Activated CD4-positive, alpha-beta T cell treated with anti-CD3 and anti-CD28 coated beads for 36 hours (primary cell): ENCODE measurements at regions not wholly inside any gene's neighbourhood (a gene's known extent, or its start where the extent isn't known, plus 50 kb on each side); places are given as distances from the start of the nearest gene placed in this dataset.

ENCODE experiments used
- ATAC-seq: fragments of 200-7000 bp; cut with Tn5 transposase; one replicate; pipeline ENCODE4 v1.10.0; 2021; ENCODE audit warnings: mild to moderate bottlenecking, moderate library complexity
- CTCF ChIA-PET: fragments of 350-600 bp; sonication (Branson Sonifier 250); formaldehyde crosslinking; loops from one replicate; lab custom pipeline; 2021; ENCODE audit warnings: antibody characterized with exemption; lab: Charles Lee
- POLR2A ChIA-PET: fragments of 350-600 bp; sonication (Branson Sonifier 250); formaldehyde crosslinking; loops from one replicate; lab custom pipeline; 2021; ENCODE audit warnings: antibody characterized with exemption, inconsistent platforms; lab: Charles Lee
- DNase-seq: peaks from one replicate; pipeline ENCODE4 v3.0.0-alpha.2; 2020
- H3K27ac Mint-ChIP-seq: one replicate; pipeline ENCODE4 v1.8.0; 2021; ENCODE audit warnings: mixed read lengths
- H3K27me3 Mint-ChIP-seq: one replicate; pipeline ENCODE4 v1.8.0; 2021; ENCODE audit warnings: mixed read lengths
- H3K36me3 Mint-ChIP-seq: one replicate; pipeline ENCODE4 v1.8.0; 2021; ENCODE audit warnings: low read depth, mixed read lengths
- H3K4me1 Mint-ChIP-seq: one replicate; pipeline ENCODE4 v1.8.0; 2021; ENCODE audit warnings: mixed read lengths
- H3K4me3 Mint-ChIP-seq: one replicate; pipeline ENCODE4 v1.8.0; 2021; ENCODE audit warnings: mild to moderate bottlenecking, moderate library complexity, mixed read lengths
- H3K9me3 Mint-ChIP-seq: one replicate; pipeline ENCODE4 v1.8.0; 2021; ENCODE audit warnings: low read depth, mixed read lengths
- intact Hi-C, 2 experiments: fragments of 100-400 bp; cut with DNase I in 1 of 2; cut with micrococcal nuclease in 1 of 2; formaldehyde crosslinking; loops; one replicate each; pipeline versions ENCODE4 v1.14.2 to v1.15.1; 2022 to 2024; cut with DNase I, micrococcal nuclease

DNA sequence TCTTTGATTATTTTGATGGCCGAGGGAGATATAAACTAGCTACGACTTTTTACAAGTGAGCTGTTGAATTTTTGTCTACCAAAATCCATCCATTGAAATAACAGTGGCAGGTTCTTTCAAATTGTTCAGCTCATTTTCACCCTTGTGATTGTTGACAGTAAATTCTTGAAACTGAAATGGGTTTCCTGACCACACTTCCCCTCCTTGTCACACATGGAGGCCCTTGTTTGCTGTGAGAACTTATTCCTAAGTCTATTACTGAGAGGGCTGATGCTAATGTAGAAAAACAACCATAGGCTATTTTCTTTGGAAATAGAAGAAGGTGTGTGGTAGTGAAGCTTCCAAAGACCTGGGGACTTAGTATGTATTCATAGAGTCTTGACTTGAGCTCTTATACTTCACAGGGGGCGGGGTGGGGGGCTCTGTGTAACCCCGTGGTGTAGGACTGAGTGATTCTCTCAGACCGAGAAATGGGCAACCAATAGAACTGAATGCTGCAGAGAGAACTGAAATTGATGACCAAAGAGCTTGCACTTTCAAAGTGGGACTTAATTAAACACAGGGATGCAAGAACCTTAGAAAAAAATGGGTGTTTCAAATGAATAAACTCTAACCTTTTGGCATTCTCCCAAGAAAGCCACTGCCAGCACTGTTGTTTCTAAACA lies 718.9 kb downstream of the CCSER2 start:
- Mint-ChIP-seq H3K4me3 (no peak overlapping the region), H3K36me3 (no peaks in the 10 kb centered on the region), H3K9me3 (no peaks in the 10 kb centered on the region), H3K4me1 (no peaks in the 10 kb centered on the region), H3K27me3 (no peaks in the 10 kb centered on the region), H3K27ac (no peak overlapping the region)
- ATAC-seq, result no peak
- ChIA-PET POLR2A (no interaction called here), CTCF (no interaction called here)
- no peak for DNase-seq
- intact Hi-C loops, result no loop called here

DNA sequence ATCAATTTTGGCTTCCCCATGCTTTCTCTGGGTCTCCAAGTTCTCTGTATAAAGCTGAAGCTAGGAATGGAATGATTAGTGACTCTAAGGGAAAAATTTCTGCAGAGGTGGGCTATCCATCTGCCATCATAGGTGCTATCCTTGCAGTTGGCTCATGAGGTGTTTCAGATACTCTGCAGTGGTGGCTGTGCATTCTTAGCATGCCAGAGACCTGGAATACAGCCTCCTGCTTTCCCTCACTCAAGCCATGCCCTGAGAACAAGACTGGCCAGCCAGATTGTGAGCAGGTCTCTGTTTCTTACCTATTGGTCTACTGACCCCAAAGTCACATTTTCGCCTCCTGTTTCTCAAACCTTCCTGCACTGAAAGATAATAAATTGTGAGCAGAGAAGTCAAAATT lies 719.6 kb downstream of the CCSER2 start:
- Mint-ChIP-seq H3K27me3 (no peaks in the 10 kb centered on the region), H3K4me1 (no peaks in the 10 kb centered on the region), H3K9me3 (no peaks in the 10 kb centered on the region), H3K4me3 (no peak overlapping the region), H3K36me3 (no peaks in the 10 kb centered on the region), H3K27ac (no peak overlapping the region)
- DNase-seq (no peak), ATAC-seq (no peak)
- CTCF ChIA-PET, result no interaction called here
- intact Hi-C loops, result no loop called here
- POLR2A ChIA-PET, result no interaction called here

DNA sequence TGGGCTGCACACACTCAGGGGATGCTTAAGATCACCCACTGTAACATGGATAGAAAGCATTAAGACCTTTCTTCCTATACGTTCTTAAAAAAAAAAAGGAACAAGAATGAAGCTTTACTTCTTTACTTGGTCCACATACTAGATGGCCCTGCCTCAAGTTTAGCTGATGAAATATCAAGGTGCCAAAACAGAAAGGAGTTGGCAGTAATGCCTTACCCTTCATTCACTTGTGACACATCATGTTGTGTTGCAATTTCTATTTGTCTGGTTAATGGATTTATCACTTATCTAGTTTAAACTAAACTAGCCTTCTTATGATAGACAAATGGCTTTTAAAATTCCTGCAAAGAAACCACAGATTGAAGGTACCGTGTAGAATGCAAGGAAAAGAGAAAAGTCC lies 720.3 kb downstream of the CCSER2 start:
- no peak overlapping the region for H3K4me3 Mint-ChIP-seq
- ATAC-seq (no peak), DNase-seq (no peak)
- no peaks in the 10 kb centered on the region for H3K27me3 Mint-ChIP-seq
- ChIA-PET POLR2A (no interaction called here), CTCF (no interaction called here)
- no peaks in the 10 kb centered on the region for H3K9me3 Mint-ChIP-seq
- H3K36me3 Mint-ChIP-seq, result no peaks in the 10 kb centered on the region
- no peaks in the 10 kb centered on the region for H3K4me1 Mint-ChIP-seq
- no peak overlapping the region for H3K27ac Mint-ChIP-seq
- intact Hi-C loops, result no loop called here

- no peaks in the 10 kb centered on the region for H3K36me3 Mint-ChIP-seq
- ATAC-seq, result no peak
- H3K4me1 Mint-ChIP-seq, result no peaks in the 10 kb centered on the region
Observed at GRCh38 chr10:85060944-85061343, 732.6 kb downstream of the CCSER2 start.

GRCh38 chr10:85061401-85061800 lies 733.0 kb downstream of the CCSER2 start:
- POLR2A ChIA-PET, result no interaction called here
- H3K27me3 Mint-ChIP-seq, result no peaks in the 10 kb centered on the region
- intact Hi-C loops, result no loop called here

More at GRCh38 chr10:85060944-85061343, 732.6 kb downstream of the CCSER2 start:
- intact Hi-C loops, result no loop called here
- DNase-seq, result no peak
- Mint-ChIP-seq H3K27ac (no peak overlapping the region), H3K27me3 (no peaks in the 10 kb centered on the region), H3K4me3 (no peak overlapping the region), H3K9me3 (peaks cover 15% of the 10 kb centered on the region)
- ChIA-PET POLR2A (no interaction called here), CTCF (no interaction called here)

GRCh38 chr10:85067955-85068354 lies 739.6 kb downstream of the CCSER2 start:
- H3K27me3 Mint-ChIP-seq, result no peaks in the 10 kb centered on the region
- ChIA-PET POLR2A (no interaction called here), CTCF (no interaction called here)
- H3K4me1 Mint-ChIP-seq, result no peaks in the 10 kb centered on the region
- intact Hi-C loops, result no loop called here
- no peak for ATAC-seq
- H3K9me3 Mint-ChIP-seq, result peaks cover 5% of the 10 kb centered on the region
- H3K36me3 Mint-ChIP-seq, result no peaks in the 10 kb centered on the region
- H3K4me3 Mint-ChIP-seq, result no peak overlapping the region
- H3K27ac Mint-ChIP-seq, result no peak overlapping the region
- no peak for DNase-seq

More at GRCh38 chr10:85061401-85061800, 733.0 kb downstream of the CCSER2 start:
- Mint-ChIP-seq H3K27ac (no peak overlapping the region), H3K9me3 (peaks cover 10% of the 10 kb centered on the region), H3K4me3 (no peak overlapping the region), H3K4me1 (no peaks in the 10 kb centered on the region), H3K36me3 (no peaks in the 10 kb centered on the region)
- CTCF ChIA-PET, result no interaction called here
- no peak for DNase-seq
- ATAC-seq, result no peak

DNA sequence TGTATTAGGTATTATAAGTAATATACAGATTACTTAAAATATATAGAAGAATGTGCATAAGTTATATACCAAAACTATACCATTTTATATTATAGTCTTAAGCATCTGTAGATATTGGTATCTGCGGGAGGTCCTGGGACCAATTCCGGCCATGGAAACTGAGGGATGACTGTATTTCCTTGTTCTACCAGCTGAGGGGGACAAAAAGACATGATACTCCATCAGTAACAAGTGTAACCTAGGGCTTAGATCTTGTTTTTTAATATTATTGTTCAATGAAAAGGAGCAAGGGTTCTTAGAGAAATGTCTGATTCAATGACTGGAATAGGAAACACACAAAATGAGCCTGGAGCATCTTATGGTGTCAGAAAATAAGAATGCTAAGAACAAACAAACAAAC lies 752.5 kb downstream of the CCSER2 start:
- Mint-ChIP-seq H3K9me3 (peaks cover 2% of the 10 kb centered on the region), H3K4me3 (no peak overlapping the region), H3K36me3 (no peaks in the 10 kb centered on the region), H3K27ac (no peak overlapping the region), H3K27me3 (no peaks in the 10 kb centered on the region), H3K4me1 (no peaks in the 10 kb centered on the region)
- no peak for ATAC-seq
- ChIA-PET CTCF (no interaction called here), POLR2A (no interaction called here)
- DNase-seq, result no peak
- intact Hi-C loops, result no loop called here

GRCh38 chr10:85098835-85099521 lies 770.6 kb downstream of the CCSER2 start:
- H3K36me3 Mint-ChIP-seq, result no peaks in the 10 kb centered on the region
- intact Hi-C loops, result no loop called here
- H3K4me1 Mint-ChIP-seq, result no peaks in the 10 kb centered on the region
- no peaks in the 10 kb centered on the region for H3K9me3 Mint-ChIP-seq
- no peaks in the 10 kb centered on the region for H3K27me3 Mint-ChIP-seq
- ATAC-seq (no peak), DNase-seq (no peak)
- POLR2A ChIA-PET, result no interaction called here
- CTCF ChIA-PET, result no interaction called here
- no peak overlapping the region for H3K4me3 Mint-ChIP-seq
- H3K27ac Mint-ChIP-seq, result no peak overlapping the region

- intact Hi-C loops, result no loop called here
- ChIA-PET POLR2A (no interaction called here), CTCF (no interaction called here)
- Mint-ChIP-seq H3K9me3 (no peaks in the 10 kb centered on the region), H3K4me3 (no peak overlapping the region), H3K4me1 (no peaks in the 10 kb centered on the region), H3K27me3 (no peaks in the 10 kb centered on the region), H3K36me3 (no peaks in the 10 kb centered on the region), H3K27ac (no peak overlapping the region)
- DNase-seq (no peak), ATAC-seq (no peak)
Observed at GRCh38 chr10:85100495-85100894, 772.1 kb downstream of the CCSER2 start.

DNA sequence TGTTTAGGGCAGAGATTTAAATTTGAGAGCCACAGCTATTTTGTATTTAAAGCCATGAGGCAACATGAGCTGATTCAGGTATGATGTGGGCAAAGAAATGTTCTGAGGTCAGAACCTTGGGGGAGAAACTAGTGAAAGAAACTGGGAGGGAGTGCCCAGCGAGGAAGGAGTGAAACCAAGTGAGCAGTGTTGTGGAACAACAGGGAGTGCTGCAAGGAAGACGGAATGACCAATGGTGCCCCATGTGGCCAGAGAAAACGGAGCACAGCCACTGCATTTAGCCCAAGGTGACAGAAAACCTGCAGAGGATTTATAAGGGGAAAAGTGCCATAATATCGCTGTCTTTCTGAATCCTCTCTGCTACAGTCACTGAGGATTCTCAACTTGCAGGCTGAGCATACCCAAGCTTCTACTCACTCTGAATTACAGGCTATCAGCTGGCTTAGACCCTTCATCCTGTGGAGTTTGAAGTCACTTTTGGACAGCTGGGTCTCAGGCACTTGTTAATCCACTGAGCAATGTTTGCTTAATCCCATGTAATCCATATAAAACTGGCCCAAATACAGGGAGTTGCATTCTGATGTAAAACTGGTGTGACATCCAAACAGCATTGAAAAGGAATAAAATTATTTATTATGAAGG lies 777.3 kb downstream of the CCSER2 start:
- ChIA-PET CTCF (no interaction called here), POLR2A (no interaction called here)
- no peak overlapping the region for H3K27ac Mint-ChIP-seq
- H3K27me3 Mint-ChIP-seq, result peaks cover 3% of the 10 kb centered on the region
- ATAC-seq (no peak), DNase-seq (no peak)
- no peaks in the 10 kb centered on the region for H3K36me3 Mint-ChIP-seq
- H3K4me1 Mint-ChIP-seq, result no peaks in the 10 kb centered on the region
- H3K9me3 Mint-ChIP-seq, result no peaks in the 10 kb centered on the region
- no peak overlapping the region for H3K4me3 Mint-ChIP-seq
- intact Hi-C loops, result no loop called here

- ATAC-seq, result no peak
- H3K4me1 Mint-ChIP-seq, result no peaks in the 10 kb centered on the region
- intact Hi-C loops, result no loop called here
- CTCF ChIA-PET, result no interaction called here
- no peaks in the 10 kb centered on the region for H3K9me3 Mint-ChIP-seq
- no peak for DNase-seq
- H3K36me3 Mint-ChIP-seq, result no peaks in the 10 kb centered on the region
- no peak overlapping the region for H3K27ac Mint-ChIP-seq
- POLR2A ChIA-PET, result no interaction called here
- H3K27me3 Mint-ChIP-seq, result peaks cover 3% of the 10 kb centered on the region
- no peak overlapping the region for H3K4me3 Mint-ChIP-seq
Observed at GRCh38 chr10:85111271-85111670, 782.9 kb downstream of the CCSER2 start.

DNA sequence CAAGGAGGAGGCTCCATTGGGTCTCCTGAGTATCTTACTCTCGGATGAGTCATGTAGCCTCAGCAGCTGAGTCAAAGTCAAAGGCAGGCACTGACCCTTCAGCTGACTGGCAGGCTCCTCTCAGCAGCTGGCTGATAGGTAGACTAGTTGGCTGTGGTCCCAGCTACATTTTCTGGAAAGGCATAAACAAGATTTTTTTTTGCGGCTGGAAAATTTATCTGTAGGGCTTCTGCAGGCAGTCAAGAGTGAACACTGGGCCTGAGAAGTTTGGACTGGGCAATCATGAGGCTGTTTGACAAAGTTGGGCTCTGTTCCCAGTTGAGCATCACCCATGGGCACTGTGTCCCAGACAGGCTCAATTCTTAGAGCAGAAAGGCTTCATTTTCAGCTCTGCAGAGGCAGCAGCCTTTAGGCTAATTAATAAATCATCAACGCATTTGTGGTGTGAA lies 796.2 kb downstream of the CCSER2 start:
- DNase-seq (no peak), ATAC-seq (no peak)
- no peaks in the 10 kb centered on the region for H3K4me1 Mint-ChIP-seq
- POLR2A ChIA-PET, result no interaction called here
- H3K27ac Mint-ChIP-seq, result no peak overlapping the region
- no peak overlapping the region for H3K4me3 Mint-ChIP-seq
- no peaks in the 10 kb centered on the region for H3K36me3 Mint-ChIP-seq
- no peaks in the 10 kb centered on the region for H3K27me3 Mint-ChIP-seq
- CTCF ChIA-PET, result interaction anchor here (1.0 kb wide), 1 partner anchor 9 kb away, joined by 3 read pairs; no protein-coding TSS in a partner anchor
- intact Hi-C loops, result no loop called here
- no peaks in the 10 kb centered on the region for H3K9me3 Mint-ChIP-seq
